Dendritic cell treated with granulocyte-macrophage colony-stimulating factor and Interleukin-4, amounts not matched to agents 40 ng/mL and 50 ng/mL, for 4 days (primary cell): ENCODE measurements at regions not wholly inside any gene's neighbourhood (a gene's known extent, or its start where the extent isn't known, plus 50 kb on each side); places are given as distances from the start of the nearest gene placed in this dataset.

Experiments
- H3K27ac Mint-ChIP-seq: one replicate; pipeline ENCODE4 v1.8.0; 2022; ENCODE audit warnings: mild to moderate bottlenecking, mixed read lengths
- H3K27me3 Mint-ChIP-seq: one replicate; pipeline ENCODE4 v1.8.0; 2022; ENCODE audit warnings: mild to moderate bottlenecking, mixed read lengths
- H3K36me3 Mint-ChIP-seq: one replicate; pipeline ENCODE4 v1.8.0; 2022; ENCODE audit warnings: low read depth, mixed read lengths
- H3K4me1 Mint-ChIP-seq: one replicate; pipeline ENCODE4 v1.8.0; 2022; ENCODE audit warnings: low read depth, mixed read lengths
- H3K4me3 Mint-ChIP-seq: one replicate; pipeline ENCODE4 v1.8.0; 2022; ENCODE audit warnings: mild to moderate bottlenecking, moderate library complexity, mixed read lengths
- H3K9me3 Mint-ChIP-seq: one replicate; pipeline ENCODE4 v1.8.0; 2022; ENCODE audit warnings: mixed read lengths
- intact Hi-C: fragments of 100-400 bp; cut with micrococcal nuclease; formaldehyde crosslinking; loops from one replicate; pipeline ENCODE4 v1.15.0; 2022

DNA sequence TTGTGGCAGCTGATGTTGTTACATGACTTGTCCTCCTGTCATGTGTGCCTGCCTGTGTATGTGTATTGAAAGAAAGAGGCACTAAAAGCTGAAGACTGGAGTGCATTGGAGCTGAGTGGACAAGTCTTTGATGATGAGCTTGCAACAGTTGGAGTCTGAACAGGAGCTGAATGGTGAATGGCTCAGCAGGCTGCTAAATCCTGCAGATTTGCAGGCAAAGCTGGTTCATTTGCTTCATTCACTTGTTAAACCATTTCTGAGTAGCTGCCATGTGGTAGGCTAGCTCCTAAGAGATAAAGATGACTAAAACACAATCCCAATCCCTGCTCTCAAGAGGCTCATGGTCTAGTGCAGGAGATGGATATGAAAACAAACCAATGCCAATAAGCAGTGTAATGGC is 217.3 kb downstream of the CHRDL1 start:
- no peaks in the 10 kb centered on the region for H3K27me3 Mint-ChIP-seq
- intact Hi-C loops, result no loop called here
- H3K27ac Mint-ChIP-seq, result no peak overlapping the region
- peaks cover 9% of the 10 kb centered on the region for H3K9me3 Mint-ChIP-seq
- no peaks in the 10 kb centered on the region for H3K4me1 Mint-ChIP-seq
- no peaks in the 10 kb centered on the region for H3K36me3 Mint-ChIP-seq
- H3K4me3 Mint-ChIP-seq, result no peak overlapping the region

DNA sequence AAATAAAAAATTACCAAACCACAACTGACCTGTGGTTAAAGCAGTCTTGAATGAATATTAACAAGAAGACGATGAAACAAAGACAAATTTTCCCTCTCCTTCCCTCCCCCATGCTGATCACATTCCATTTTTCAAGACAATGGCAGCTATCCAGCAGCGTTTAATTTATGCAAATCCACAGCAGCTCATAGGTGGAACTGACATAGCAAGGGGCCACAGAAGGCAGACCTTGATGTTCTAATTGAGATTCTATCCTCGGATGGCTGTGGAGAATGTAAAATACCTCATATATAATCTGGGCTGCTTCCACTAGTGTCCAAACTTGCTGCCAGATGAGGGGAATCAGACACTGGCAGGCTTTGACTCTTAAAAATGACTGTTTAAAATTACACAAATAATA is 211.5 kb downstream of the CHRDL1 start:
- Mint-ChIP-seq H3K9me3 (peaks cover 9% of the 10 kb centered on the region), H3K4me3 (no peak overlapping the region), H3K4me1 (no peaks in the 10 kb centered on the region), H3K27ac (no peak overlapping the region), H3K27me3 (no peaks in the 10 kb centered on the region), H3K36me3 (no peaks in the 10 kb centered on the region)
- intact Hi-C loops, result no loop called here

DNA sequence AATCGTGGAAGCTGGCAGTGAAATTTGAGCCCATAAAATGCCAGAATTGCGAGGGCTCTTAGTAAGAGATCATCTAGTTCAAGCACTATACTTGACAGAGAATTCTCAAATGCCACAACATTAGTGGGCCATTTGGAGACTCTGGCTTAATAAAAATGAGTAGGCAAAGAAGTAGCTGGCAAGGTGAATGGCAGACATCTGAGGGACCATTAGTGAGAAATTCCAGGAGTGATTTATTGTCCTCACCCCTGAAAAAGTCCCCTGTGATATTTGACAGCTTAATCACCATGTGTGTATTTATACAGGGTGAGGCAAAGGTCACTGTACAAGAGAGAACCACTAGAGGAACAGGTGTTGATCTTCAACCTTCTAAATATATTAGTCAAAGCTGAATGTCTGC is 207.5 kb downstream of the CHRDL1 start:
- H3K4me3 Mint-ChIP-seq, result no peak overlapping the region
- H3K36me3 Mint-ChIP-seq, result no peaks in the 10 kb centered on the region
- intact Hi-C loops, result no loop called here
- H3K27ac Mint-ChIP-seq, result no peak overlapping the region
- H3K9me3 Mint-ChIP-seq, result no peaks in the 10 kb centered on the region
- no peaks in the 10 kb centered on the region for H3K27me3 Mint-ChIP-seq
- no peaks in the 10 kb centered on the region for H3K4me1 Mint-ChIP-seq

DNA sequence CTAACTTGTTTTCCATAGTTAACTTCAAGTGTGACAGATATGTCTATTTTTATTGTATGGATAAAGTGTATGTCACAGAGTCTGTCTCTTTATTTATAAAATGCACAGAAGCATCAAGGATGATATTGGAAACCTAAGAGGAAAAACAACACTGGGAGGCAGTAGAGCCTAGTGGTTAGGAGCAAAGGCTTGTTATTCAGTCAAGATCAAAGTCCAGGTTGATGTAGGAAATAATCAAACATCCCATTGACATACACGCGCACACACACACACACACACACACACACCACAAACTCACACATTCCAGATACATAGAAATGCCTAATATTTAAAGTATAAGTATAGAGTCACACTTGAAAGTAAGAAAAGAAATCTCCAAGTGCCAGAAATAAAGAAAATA is 206.8 kb downstream of the CHRDL1 start:
- intact Hi-C loops, result no loop called here
- no peak overlapping the region for H3K27ac Mint-ChIP-seq
- H3K4me3 Mint-ChIP-seq, result no peak overlapping the region
- H3K36me3 Mint-ChIP-seq, result no peaks in the 10 kb centered on the region
- H3K4me1 Mint-ChIP-seq, result no peaks in the 10 kb centered on the region
- H3K9me3 Mint-ChIP-seq, result no peaks in the 10 kb centered on the region
- H3K27me3 Mint-ChIP-seq, result no peaks in the 10 kb centered on the region

DNA sequence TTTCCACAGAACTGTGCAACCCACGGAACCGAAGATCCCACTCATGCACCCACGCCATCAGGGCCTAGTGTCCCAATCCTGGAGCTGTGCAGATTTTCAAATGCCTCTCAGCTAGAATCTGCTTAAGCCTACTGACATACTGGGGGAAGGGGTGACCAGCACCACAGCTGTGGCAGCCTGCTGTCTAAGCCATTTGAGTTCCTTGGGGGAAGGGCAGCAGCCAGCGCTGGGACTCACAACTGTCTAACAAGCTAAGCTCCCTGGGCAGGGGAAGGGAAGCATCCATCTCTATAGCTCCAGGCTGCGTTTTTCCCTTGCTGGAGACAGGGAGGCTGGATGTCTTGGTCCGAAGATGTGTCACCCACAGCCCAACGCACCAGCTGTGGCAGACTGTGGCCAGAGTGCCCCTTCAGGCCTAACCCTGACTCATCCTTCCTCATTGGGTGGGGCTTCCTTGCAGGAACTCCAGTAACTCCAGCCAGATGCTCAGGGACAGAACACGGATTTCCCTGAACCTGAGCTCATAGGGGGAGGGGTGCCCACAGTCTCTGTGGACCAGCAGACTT is 194.8 kb downstream of the CHRDL1 start:
- Mint-ChIP-seq H3K27me3 (no peaks in the 10 kb centered on the region), H3K36me3 (no peaks in the 10 kb centered on the region), H3K4me1 (no peaks in the 10 kb centered on the region), H3K27ac (no peak overlapping the region), H3K9me3 (peaks cover 11% of the 10 kb centered on the region), H3K4me3 (no peak overlapping the region)
- intact Hi-C loops, result no loop called here

DNA sequence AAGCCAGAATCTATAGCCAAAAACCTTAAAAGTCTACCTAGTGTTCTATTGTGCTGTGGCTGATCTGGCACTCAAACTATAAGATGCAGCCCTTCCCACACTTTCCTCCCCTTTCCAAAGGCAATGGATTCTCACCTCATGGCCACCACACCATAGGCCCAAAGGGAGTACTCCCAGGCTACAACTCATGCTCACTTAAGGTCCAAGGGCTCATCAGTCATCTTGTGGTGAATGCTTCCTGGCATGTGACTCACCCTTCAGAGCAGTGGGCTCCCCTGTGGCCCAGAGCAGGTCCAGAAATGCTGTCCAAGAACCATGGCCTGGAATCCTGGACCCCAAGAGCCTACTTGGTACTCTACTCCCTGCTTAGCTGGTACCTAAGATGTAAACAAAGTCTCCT is 181.0 kb downstream of the CHRDL1 start:
- H3K4me3 Mint-ChIP-seq, result no peak overlapping the region
- no peaks in the 10 kb centered on the region for H3K9me3 Mint-ChIP-seq
- no peaks in the 10 kb centered on the region for H3K36me3 Mint-ChIP-seq
- no peak overlapping the region for H3K27ac Mint-ChIP-seq
- H3K4me1 Mint-ChIP-seq, result no peaks in the 10 kb centered on the region
- intact Hi-C loops, result no loop called here
- H3K27me3 Mint-ChIP-seq, result no peaks in the 10 kb centered on the region
